GM23338 (cell line): ENCODE measurements at regions not wholly inside any gene's neighbourhood (a gene's known extent, or its start where the extent isn't known, plus 50 kb on each side); places are given as distances from the start of the nearest gene placed in this dataset.

Experiments
- ATAC-seq: fragments of 200-7000 bp; cut with Tn5 transposase; 3 replicates; pipeline ENCODE4 v1.9.1; 2020
- DNase-seq: peaks from one replicate; pipeline ENCODE4 v3.0.0-alpha.2; 2015; ENCODE audit warnings: low spot score
- H2AFZ ChIP-seq: fragments of 200-600 bp; sonication (generic); 2 replicates; pipeline ENCODE4 v1.8.0; 2016; ENCODE audit warnings: antibody characterized with exemption, mild to moderate bottlenecking, moderate library complexity
- H3F3A ChIP-seq: fragments of 200-600 bp; sonication (generic); replicated peaks from 2 replicates; pipeline ENCODE4 v1.8.0; 2017; ENCODE audit warnings: antibody characterized with exemption, mixed run types, low read depth
- H3K27ac ChIP-seq: fragments of 200-600 bp; sonication (generic); 2 replicates; pipeline ENCODE4 v1.6.1; 2016; ENCODE audit warnings: low read depth
- H3K27me3 ChIP-seq: fragments of 200-600 bp; sonication (generic); 2 replicates; pipeline ENCODE4 v1.8.0; 2016; ENCODE audit warnings: mild to moderate bottlenecking, mixed run types, moderate library complexity; ENCODE audit not compliant: insufficient read depth
- H3K36me3 ChIP-seq: fragments of 200-600 bp; sonication (generic); 2 replicates; pipeline ENCODE4 v1.8.0; 2016; ENCODE audit warnings: mild to moderate bottlenecking; ENCODE audit not compliant: insufficient read depth
- H3K4me1 ChIP-seq: fragments of 200-600 bp; sonication (generic); 2 replicates; pipeline ENCODE4 v1.8.0; 2016; ENCODE audit warnings: mild to moderate bottlenecking, moderate library complexity; ENCODE audit not compliant: insufficient read depth
- H3K4me2 ChIP-seq: fragments of 200-600 bp; sonication (generic); 2 replicates; pipeline ENCODE4 v1.7.1; 2017; ENCODE audit warnings: mixed run types
- H3K4me3 ChIP-seq: fragments of 200-600 bp; sonication (generic); 2 replicates; pipeline ENCODE4 v1.6.1; 2016; ENCODE audit warnings: mixed run types
- H3K79me2 ChIP-seq: fragments of 200-600 bp; sonication (generic); replicated peaks from 2 replicates; pipeline ENCODE4 v1.8.0; 2017; ENCODE audit warnings: mild to moderate bottlenecking; ENCODE audit not compliant: insufficient read depth
- H3K9me2 ChIP-seq: fragments of 200-600 bp; sonication (generic); 2 replicates; pipeline ENCODE4 v1.8.0; 2017; ENCODE audit not compliant: insufficient read depth
- H4K20me1 ChIP-seq: fragments of 200-600 bp; sonication (generic); replicated peaks from 2 replicates; pipeline ENCODE4 v1.8.0; 2017; ENCODE audit warnings: mild to moderate bottlenecking; ENCODE audit not compliant: insufficient read depth
- H3K27ac Mint-ChIP-seq: 2 replicates; pipeline ENCODE4 v1.8.0; 2020; ENCODE audit warnings: inconsistent platforms, mild to moderate bottlenecking, moderate library complexity, mixed read lengths
- H3K27me3 Mint-ChIP-seq: 3 replicates; pipeline ENCODE4 v1.8.0; 2022; ENCODE audit warnings: low read depth, mild to moderate bottlenecking, moderate library complexity, mixed read lengths, inconsistent platforms; ENCODE audit not compliant: insufficient read depth, poor library complexity
- H3K36me3 Mint-ChIP-seq: 3 replicates; pipeline ENCODE4 v1.8.0; 2021; ENCODE audit warnings: low read depth, mild to moderate bottlenecking, inconsistent platforms, moderate library complexity, mixed read lengths
- H3K4me1 Mint-ChIP-seq: 3 replicates; pipeline ENCODE4 v1.8.0; 2020; ENCODE audit warnings: mild to moderate bottlenecking, inconsistent platforms, mixed read lengths
- H3K4me3 Mint-ChIP-seq: 3 replicates; pipeline ENCODE4 v1.8.0; 2021; ENCODE audit warnings: moderate library complexity, mild to moderate bottlenecking, inconsistent platforms, mixed read lengths
- H3K9me3 Mint-ChIP-seq: 3 replicates; pipeline ENCODE4 v1.8.0; 2020; ENCODE audit warnings: moderate library complexity, mild to moderate bottlenecking, inconsistent platforms, mixed read lengths
- CREB1 ChIP-seq: fragments of 250-450 bp; sonication (Bioruptor Pico); IDR thresholded peaks from 2 replicates; pipeline ENCODE4 v1.5.0; 2020; ENCODE audit warnings: low read depth, mild to moderate bottlenecking, moderate library complexity
- EZH2 ChIP-seq: fragments of 200-600 bp; sonication (generic); IDR thresholded peaks from one replicate; pipeline ENCODE4 v1.8.0; 2017; ENCODE audit warnings: antibody characterized with exemption, mild to moderate bottlenecking, low read depth; ENCODE audit not compliant: unreplicated experiment
- EZH2phosphoT487 ChIP-seq: fragments of 200-600 bp; sonication (generic); IDR thresholded peaks from one replicate; pipeline ENCODE4 v1.8.1; 2018; ENCODE audit warnings: antibody characterized with exemption; ENCODE audit not compliant: unreplicated experiment
- JUNB ChIP-seq: IDR thresholded peaks from one replicate; pipeline ENCODE4 v1.6.1; 2016; ENCODE audit warnings: antibody characterized with exemption; ENCODE audit not compliant: unreplicated experiment
- NANOG ChIP-seq: IDR thresholded peaks from 2 replicates; pipeline ENCODE4 v1.6.1; 2016; ENCODE audit warnings: antibody characterized with exemption, borderline replicate concordance
- POLR2AphosphoS5 ChIP-seq: IDR thresholded peaks from 2 replicates; pipeline ENCODE4 v1.6.1; 2016; ENCODE audit warnings: antibody characterized with exemption, low read depth
- STAT1 ChIP-seq: IDR thresholded peaks from one replicate; pipeline ENCODE4 v1.6.1; 2016; ENCODE audit warnings: antibody characterized with exemption; ENCODE audit not compliant: unreplicated experiment
- ZNF114 ChIP-seq: fragments of 250-450 bp; sonication (Bioruptor Pico); IDR thresholded peaks from 2 replicates; pipeline ENCODE4 v1.5.0; 2020; ENCODE audit warnings: mild to moderate bottlenecking, moderate library complexity
- TF ChIP-seq, protein P1 (sequence below), 2 experiments: fragments of 200-600 bp in 1 of 2; sonication (generic) in 1 of 2; conservative IDR thresholded peaks; 2 replicates each; pipeline versions ENCODE4 v1.5.1 to v1.6.1; 2016 to 2017; ENCODE audit warnings: antibody characterized with exemption in 2 of 2, low read depth in 2 of 2, mild to moderate bottlenecking in 2 of 2, moderate library complexity in 1 of 2
- TF ChIP-seq, protein P2 (sequence below): IDR thresholded peaks from one replicate; pipeline ENCODE4 v1.6.1; 2018; ENCODE audit warnings: antibody characterized with exemption; ENCODE audit not compliant: unreplicated experiment
- TF ChIP-seq, protein P3 (sequence below): IDR thresholded peaks from 2 replicates; pipeline ENCODE4 v1.6.1; 2016; ENCODE audit warnings: antibody characterized with exemption

DNA sequence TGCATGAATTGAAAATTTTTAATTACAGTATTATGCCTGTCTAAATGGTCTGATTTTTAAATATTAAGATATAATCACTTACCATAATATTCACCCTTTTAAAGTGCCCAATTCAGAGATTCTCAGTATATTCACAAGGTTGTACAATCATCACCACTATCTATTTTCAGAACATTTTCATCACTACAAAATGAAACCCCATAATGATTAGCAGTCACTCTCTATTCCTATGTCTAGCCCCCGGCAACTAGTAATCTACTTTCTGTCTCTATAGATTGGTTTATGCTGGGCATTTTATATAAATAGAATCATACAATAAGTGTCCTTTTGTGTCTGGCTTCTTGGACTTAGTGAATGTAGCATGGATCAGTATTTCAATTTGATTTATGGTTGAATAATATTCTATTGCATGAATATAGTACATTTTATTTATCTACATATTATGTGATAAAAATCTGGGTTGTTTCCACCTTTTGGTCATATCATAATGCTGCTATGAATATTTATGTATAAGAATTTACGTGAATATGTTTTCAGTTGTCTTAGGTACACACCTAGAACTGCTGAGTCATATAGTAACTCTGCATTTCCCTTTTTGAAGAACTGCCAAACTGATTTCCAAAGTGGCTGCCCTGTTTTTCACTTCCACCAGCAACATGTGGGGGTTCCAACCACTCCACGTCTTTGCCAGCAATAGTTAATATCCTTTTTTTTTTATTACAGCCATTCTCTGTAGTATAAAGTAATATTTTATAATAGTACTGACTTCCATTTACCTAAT, 485.7 kb upstream of the ZNF385D start (continued):
- TF ChIP-seq, protein P1, sequence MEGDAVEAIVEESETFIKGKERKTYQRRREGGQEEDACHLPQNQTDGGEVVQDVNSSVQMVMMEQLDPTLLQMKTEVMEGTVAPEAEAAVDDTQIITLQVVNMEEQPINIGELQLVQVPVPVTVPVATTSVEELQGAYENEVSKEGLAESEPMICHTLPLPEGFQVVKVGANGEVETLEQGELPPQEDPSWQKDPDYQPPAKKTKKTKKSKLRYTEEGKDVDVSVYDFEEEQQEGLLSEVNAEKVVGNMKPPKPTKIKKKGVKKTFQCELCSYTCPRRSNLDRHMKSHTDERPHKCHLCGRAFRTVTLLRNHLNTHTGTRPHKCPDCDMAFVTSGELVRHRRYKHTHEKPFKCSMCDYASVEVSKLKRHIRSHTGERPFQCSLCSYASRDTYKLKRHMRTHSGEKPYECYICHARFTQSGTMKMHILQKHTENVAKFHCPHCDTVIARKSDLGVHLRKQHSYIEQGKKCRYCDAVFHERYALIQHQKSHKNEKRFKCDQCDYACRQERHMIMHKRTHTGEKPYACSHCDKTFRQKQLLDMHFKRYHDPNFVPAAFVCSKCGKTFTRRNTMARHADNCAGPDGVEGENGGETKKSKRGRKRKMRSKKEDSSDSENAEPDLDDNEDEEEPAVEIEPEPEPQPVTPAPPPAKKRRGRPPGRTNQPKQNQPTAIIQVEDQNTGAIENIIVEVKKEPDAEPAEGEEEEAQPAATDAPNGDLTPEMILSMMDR (conservative IDR thresholded peaks at IDR 0.05; ENCODE audit: low read depth in 2 of 2), result no peak
- TF ChIP-seq ZNF114 (no peak), CREB1 (CRISPR knock-in tag) (no peak), POLR2AphosphoS5 (no peak), NANOG (no peak), EZH2 (no peak), STAT1 (no peak), JUNB (no peak)
- TF ChIP-seq, protein P2, sequence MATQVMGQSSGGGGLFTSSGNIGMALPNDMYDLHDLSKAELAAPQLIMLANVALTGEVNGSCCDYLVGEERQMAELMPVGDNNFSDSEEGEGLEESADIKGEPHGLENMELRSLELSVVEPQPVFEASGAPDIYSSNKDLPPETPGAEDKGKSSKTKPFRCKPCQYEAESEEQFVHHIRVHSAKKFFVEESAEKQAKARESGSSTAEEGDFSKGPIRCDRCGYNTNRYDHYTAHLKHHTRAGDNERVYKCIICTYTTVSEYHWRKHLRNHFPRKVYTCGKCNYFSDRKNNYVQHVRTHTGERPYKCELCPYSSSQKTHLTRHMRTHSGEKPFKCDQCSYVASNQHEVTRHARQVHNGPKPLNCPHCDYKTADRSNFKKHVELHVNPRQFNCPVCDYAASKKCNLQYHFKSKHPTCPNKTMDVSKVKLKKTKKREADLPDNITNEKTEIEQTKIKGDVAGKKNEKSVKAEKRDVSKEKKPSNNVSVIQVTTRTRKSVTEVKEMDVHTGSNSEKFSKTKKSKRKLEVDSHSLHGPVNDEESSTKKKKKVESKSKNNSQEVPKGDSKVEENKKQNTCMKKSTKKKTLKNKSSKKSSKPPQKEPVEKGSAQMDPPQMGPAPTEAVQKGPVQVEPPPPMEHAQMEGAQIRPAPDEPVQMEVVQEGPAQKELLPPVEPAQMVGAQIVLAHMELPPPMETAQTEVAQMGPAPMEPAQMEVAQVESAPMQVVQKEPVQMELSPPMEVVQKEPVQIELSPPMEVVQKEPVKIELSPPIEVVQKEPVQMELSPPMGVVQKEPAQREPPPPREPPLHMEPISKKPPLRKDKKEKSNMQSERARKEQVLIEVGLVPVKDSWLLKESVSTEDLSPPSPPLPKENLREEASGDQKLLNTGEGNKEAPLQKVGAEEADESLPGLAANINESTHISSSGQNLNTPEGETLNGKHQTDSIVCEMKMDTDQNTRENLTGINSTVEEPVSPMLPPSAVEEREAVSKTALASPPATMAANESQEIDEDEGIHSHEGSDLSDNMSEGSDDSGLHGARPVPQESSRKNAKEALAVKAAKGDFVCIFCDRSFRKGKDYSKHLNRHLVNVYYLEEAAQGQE, result no peak
- TF ChIP-seq, protein P3, sequence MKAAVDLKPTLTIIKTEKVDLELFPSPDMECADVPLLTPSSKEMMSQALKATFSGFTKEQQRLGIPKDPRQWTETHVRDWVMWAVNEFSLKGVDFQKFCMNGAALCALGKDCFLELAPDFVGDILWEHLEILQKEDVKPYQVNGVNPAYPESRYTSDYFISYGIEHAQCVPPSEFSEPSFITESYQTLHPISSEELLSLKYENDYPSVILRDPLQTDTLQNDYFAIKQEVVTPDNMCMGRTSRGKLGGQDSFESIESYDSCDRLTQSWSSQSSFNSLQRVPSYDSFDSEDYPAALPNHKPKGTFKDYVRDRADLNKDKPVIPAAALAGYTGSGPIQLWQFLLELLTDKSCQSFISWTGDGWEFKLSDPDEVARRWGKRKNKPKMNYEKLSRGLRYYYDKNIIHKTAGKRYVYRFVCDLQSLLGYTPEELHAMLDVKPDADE, result no peak

GRCh38 chr3:22239011-22239410, 488.0 kb upstream of the ZNF385D start:
- peaks cover 3% of the 10 kb centered on the region for H3K27me3 Mint-ChIP-seq
- no peaks in the 10 kb centered on the region for H3K36me3 ChIP-seq
- H3K4me3 Mint-ChIP-seq, result no peak overlapping the region
- H3K4me1 Mint-ChIP-seq, result no peaks in the 10 kb centered on the region
- H3K4me1 ChIP-seq, result no peaks in the 10 kb centered on the region
- no peaks in the 10 kb centered on the region for H3K9me2 ChIP-seq
- DNase-seq, result no peak
- no peak overlapping the region for H3K4me2 ChIP-seq
- no peak for ATAC-seq
- no peak overlapping the region for H3K4me3 ChIP-seq
- no peaks in the 10 kb centered on the region for H3K36me3 Mint-ChIP-seq
- H4K20me1 ChIP-seq, result no peaks in the 10 kb centered on the region
- H3F3A ChIP-seq, result no peaks in the 10 kb centered on the region
- H2AFZ ChIP-seq, result no peak overlapping the region
- H3K79me2 ChIP-seq, result no peaks in the 10 kb centered on the region
- H3K9me3 Mint-ChIP-seq, result no peaks in the 10 kb centered on the region
- H3K27ac ChIP-seq, result no peak overlapping the region
- no peaks in the 10 kb centered on the region for H3K27me3 ChIP-seq
- H3K27ac Mint-ChIP-seq, result no peak overlapping the region
- TF ChIP-seq CREB1 (CRISPR knock-in tag), result no peak
- no peak for TF ChIP-seq ZNF114
- no peak for TF ChIP-seq NANOG
- TF ChIP-seq, protein P3, result no peak
- TF ChIP-seq EZH2, result no peak
- no peak for TF ChIP-seq STAT1
- TF ChIP-seq, protein P2, result no peak
- TF ChIP-seq POLR2AphosphoS5, result no peak
- TF ChIP-seq, protein P1 (conservative IDR thresholded peaks at IDR 0.05; ENCODE audit: low read depth in 2 of 2), result no peak
- no peak for TF ChIP-seq EZH2phosphoT487
- TF ChIP-seq JUNB, result no peak
